ENCODE measurements at regions not wholly inside any gene's neighbourhood (a gene's known extent, or its start where the extent isn't known, plus 50 kb on each side); places are given as distances from the start of the nearest gene placed in this dataset.

GRCh38 chr2:10237392-10238321 lies 65.0 kb upstream of the HPCAL1 start:
- no peak for DNase-seq (ENCODE audit: low read depth)

GRCh38 chr2:10238396-10238795 lies 64.3 kb upstream of the HPCAL1 start:
- DNase-seq (ENCODE audit: low read depth): no peak

- no peak for DNase-seq (ENCODE audit: low read depth)
These were observed 63.7 kb upstream of the HPCAL1 start for GRCh38 chr2:10238991-10239485.

GRCh38 chr2:10239561-10239967 lies 63.1 kb upstream of the HPCAL1 start:
- DNase-seq (ENCODE audit: low read depth): no peak

GRCh38 chr2:10240161-10240681 lies 62.5 kb upstream of the HPCAL1 start:
- no peak for DNase-seq (ENCODE audit: low read depth)

GRCh38 chr2:10240911-10241610 lies 61.6 kb upstream of the HPCAL1 start:
- no peak for DNase-seq (ENCODE audit: low read depth)

GRCh38 chr2:10241641-10242430 lies 60.9 kb upstream of the HPCAL1 start:
- DNase-seq (ENCODE audit: low read depth): no peak

- DNase-seq (ENCODE audit: low read depth): no peak
These were observed 60.3 kb upstream of the HPCAL1 start for GRCh38 chr2:10242451-10242850.

GRCh38 chr2:10242998-10243925 lies 59.4 kb upstream of the HPCAL1 start:
- no peak for DNase-seq (ENCODE audit: low read depth)

- no peak for DNase-seq (ENCODE audit: low read depth)
These were observed 58.8 kb upstream of the HPCAL1 start for GRCh38 chr2:10243926-10244270.

- DNase-seq (ENCODE audit: low read depth): no peak
These were observed 57.7 kb upstream of the HPCAL1 start for GRCh38 chr2:10245021-10245420.

- DNase-seq (ENCODE audit: low read depth): no peak
These were observed 57.0 kb upstream of the HPCAL1 start for GRCh38 chr2:10245661-10246060.

GRCh38 chr2:10246370-10246769 lies 56.3 kb upstream of the HPCAL1 start:
- DNase-seq (ENCODE audit: low read depth): no peak

GRCh38 chr2:10246831-10247230 lies 55.9 kb upstream of the HPCAL1 start:
- no peak for DNase-seq (ENCODE audit: low read depth)

GRCh38 chr2:10249798-10250197 lies 52.9 kb upstream of the HPCAL1 start:
- DNase-seq (ENCODE audit: low read depth): no peak

GRCh38 chr2:10252224-10252623 lies 50.5 kb upstream of the HPCAL1 start:
- no peak for DNase-seq (ENCODE audit: low read depth)

GRCh38 chr2:10252661-10253060 lies 50.0 kb upstream of the HPCAL1 start:
- no peak for DNase-seq (ENCODE audit: low read depth)
